Stomach (tissue), 4 donors: ENCODE measurements at regions not wholly inside any gene's neighbourhood (a gene's known extent, or its start where the extent isn't known, plus 50 kb on each side); places are given as distances from the start of the nearest gene placed in this dataset.

Source experiments
- CTCF ChIP-seq, 7 experiments: fragments of 450-650 bp in 4 of 7; fragments of 200-600 bp in 3 of 7; sonication (generic) in 3 of 7; IDR thresholded peaks; one replicate each; pipeline ENCODE4 v1.5.1; 2016 to 2019; ENCODE audit warnings: antibody characterized with exemption in 7 of 7, control low read depth in 2 of 7, mild to moderate bottlenecking in 1 of 7
- POLR2A ChIP-seq, 4 donors: fragments of 450-650 bp; IDR thresholded peaks; one replicate each; pipeline ENCODE4 v1.6.1; 2016; ENCODE audit warnings: antibody characterized with exemption in 4 of 4, control low read depth in 2 of 4, mild to moderate bottlenecking in 1 of 4, moderate library complexity in 1 of 4
- POLR2AphosphoS5 ChIP-seq, 3 donors: sonication (generic); formaldehyde crosslinking; IDR thresholded peaks; one replicate each; pipeline ENCODE4 v1.6.1; 2016; ENCODE audit warnings: antibody characterized with exemption in 3 of 3

- TF ChIP-seq CTCF (IDR thresholded peaks at IDR 0.05) = no peak
- TF ChIP-seq POLR2A (IDR thresholded peaks at IDR 0.05) = no peak
- no peak for TF ChIP-seq POLR2AphosphoS5 (IDR thresholded peaks at IDR 0.05)
Observed at GRCh38 chr2:18084376-18084775, 205.9 kb downstream of the KCNS3 start.
